COLO668 (cell line): ENCODE measurements at regions not wholly inside any gene's neighbourhood (a gene's known extent, or its start where the extent isn't known, plus 50 kb on each side); places are given as distances from the start of the nearest gene placed in this dataset.
"Not testable (repeated sequence)": the region's sequence is repeated elsewhere in the genome, so short reads cannot be mapped to it uniquely, and the experiment has no call there.

Source experiments
- DNase-seq: peaks from one replicate; lab custom pipeline; 2025; ENCODE audit not compliant: unreplicated experiment; lab: John Stamatoyannopoulos, UW

DNA sequence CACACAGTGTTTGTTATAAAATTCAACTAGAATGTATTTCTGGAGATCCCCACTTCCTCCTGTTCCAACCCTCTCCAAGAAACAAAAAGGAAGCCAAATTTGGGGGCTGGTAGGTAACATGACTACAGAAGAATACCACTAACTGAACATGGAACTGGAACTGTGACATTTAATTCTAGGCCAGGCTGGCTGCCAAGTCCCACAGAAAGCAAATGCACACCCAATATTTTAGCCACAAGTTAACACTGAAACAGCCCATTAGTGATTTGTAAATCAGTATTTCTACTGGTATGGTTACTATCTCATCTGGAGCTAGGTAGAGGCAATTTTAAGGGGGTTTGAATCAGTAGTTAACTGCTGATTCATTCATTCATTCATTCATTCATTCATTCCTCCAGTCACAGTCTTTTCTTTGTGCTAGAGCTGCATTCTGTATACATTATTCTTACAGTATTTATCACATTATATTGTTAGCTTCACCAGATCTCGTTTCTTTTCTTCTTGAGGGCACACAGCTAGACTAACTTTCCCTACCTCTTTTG lies 131.7 kb upstream of the GDNF start:
- no peak for DNase-seq

DNA sequence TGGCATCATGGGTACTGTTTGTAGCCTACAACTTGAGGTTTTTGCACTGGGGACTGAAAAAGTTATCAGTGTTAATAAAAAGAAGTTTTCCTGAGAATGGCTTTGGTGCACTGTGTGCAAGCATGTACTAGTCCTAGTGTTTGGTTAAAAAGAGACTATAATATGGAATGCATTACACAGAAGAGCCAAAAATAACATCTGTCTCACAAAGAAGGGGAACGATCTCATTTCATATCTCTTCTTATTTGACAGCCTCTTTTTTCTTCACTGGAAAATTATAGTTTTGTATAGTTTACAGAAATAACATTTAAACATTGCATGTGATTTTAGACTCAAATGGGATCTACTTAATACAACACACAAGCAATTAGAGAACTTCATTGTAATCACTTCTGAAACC lies 127.0 kb upstream of the GDNF start:
- no peak for DNase-seq

DNA sequence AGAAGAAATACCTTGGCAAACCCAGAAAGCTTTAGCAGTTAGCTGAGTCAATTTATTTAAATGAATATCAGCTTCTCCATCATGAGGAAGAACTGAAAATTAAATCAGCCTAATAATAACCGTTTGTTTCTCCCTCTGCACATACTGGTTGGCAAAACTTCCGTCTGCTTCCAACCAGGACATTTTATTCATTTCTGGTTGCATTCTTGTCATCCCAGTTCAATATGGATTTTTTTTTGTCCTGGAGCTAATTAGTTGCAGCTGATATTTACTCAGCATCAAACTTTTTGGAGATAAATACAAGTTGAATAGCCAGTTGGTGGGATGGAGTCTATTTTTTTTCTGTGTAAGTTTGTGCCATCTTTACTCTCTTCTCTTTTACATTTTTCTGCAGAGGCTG lies 126.5 kb upstream of the GDNF start:
- no peak for DNase-seq

DNA sequence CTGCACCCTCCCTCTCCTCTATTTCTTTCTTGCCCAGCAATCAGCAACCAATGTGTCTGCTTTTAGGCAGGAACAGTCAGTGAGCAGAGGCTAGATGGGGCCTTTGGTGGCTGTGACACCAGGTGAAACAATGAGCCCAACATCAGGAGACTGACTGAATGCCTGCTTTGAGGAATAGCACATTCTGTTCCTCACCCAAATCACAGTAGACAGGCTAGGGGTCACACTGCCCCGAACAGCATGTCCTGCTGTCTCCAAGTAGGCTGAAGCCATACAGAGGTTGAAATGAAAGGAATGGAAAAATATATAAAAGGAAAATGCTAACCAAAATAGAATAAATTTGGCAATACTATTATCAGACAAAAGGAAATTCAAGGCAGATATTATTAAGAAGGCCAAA lies 122.5 kb upstream of the GDNF start:
- DNase-seq: no peak

DNA sequence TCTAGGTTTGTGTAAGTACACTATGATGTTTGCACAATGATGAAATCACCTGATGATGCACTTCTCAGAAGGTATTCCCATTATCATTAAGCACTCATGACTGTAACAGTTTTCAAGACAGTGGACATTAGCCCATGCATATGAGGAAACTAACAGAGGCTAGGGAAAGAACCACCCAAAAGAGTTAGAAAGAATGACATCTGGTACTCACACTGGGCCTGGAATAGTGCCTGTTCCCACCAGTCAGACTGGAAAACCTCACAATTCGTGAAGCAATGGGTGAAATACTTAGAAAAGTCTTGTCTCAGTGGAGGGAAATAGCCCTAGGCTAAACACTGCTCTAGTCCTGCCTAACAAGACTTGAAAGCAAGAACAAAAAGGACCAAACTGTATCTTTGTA lies 117.4 kb upstream of the GDNF start:
- DNase-seq: no peak

DNA sequence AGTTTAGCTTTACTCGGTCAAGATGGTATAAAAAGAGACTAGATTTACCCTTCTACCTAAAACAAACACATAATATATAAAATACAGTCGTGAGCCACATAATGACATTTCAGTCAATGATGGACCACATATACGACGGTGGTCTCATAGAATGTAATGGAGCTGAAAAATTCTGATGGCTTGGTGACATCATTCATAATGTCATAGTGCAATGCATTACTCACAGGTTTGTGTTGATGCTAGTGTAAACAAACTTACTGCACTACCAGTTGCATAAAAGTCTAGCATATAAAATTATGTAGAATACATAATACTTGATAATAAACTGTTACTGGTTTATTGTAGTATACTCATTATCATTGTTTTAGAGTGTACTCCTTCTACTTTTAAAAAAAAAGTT lies 115.9 kb upstream of the GDNF start:
- no peak for DNase-seq

DNA sequence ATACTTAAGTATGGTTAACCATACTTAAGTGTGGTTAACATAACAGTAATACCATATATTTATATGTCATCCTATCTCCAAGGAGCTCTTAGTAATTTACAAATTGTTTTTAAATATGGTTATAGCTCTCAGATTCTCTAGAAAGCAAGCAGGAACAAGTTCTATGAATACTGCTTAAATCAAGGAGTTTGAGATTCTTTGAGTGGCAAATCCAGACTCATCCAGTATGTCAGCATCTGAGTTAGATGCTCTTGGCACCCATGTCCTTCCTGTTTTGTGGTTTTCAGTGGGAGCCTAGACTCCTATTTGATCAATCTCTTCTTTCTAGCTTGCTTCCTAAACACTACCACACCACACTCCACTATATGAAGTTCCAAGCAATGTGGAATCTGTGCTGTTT lies 114.7 kb upstream of the GDNF start:
- no peak for DNase-seq

DNA sequence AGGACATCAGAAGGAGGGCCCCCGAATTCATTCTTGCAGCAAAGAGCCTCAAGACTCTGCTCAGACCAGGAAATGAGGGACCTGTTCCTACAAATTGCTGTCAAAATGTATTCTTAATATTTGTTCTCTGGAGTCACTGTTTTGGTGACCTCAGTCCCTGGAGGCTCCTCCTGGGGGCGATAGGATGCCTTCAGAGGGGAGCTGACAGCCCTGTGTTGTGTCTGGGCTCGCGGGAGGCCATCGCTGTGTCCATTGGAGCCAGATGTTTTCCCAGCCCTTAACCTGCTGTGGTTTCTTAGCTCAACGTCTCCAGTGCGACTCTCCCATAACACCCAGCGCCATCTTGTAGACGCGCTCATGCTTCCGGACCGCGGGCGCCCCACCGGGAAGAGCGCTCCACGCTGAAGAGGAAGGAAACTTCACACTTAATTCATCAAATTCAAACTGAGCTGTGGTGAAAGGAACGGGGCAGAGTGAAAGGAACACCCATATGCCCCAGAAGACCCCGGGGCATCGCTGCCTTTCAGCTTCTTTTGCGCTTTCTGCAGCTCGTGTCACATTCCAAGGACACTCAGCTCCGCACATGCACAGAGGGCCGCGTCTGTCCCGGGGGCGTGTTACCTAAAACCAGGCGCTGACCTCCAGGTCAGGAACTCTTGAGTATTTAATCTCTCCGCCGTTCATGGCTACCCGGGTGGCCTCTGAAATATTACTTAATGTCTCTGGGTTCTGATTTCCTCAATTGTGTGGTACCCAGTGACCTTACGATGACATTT lies 112.3 kb upstream of the GDNF start:
- no peak for DNase-seq

DNA sequence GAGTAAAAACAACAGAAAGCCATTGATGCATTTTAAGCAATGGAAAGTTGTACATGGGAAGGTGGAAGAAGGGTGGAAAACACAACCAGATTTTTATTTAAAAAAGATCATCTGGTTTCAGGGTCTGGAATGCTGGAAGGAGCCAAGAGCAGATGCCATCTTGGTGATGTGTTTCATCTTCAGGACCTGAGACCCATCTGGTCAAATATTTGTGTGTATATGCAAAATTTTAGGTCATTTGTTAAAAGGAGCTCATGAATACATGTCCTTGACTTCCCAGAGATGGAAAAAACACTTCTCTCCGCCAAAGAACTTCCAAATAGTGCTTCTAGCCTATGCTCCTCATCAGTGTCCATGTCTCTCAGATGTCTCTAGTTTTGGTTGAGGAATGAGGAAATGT lies 110.6 kb upstream of the GDNF start:
- no peak for DNase-seq

DNA sequence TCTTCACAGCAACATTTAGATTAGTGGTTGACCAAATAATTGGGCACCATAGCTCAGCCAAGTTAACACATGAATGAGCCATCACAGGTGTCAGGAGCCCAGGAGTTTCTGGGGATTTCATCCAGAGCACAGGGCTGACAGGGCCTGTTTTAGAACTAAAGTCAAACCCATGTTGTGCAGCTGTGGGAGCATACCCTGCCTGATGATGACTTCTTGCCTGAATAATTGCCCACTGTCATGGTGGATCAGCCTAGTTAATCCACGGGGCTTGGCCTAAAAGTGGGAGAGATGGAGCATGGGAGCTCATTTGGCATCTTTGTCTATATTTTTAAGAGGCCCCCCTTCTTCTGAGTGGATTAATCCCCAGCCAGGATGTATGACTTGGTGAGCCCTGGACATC lies 105.6 kb upstream of the GDNF start:
- no peak for DNase-seq

DNA sequence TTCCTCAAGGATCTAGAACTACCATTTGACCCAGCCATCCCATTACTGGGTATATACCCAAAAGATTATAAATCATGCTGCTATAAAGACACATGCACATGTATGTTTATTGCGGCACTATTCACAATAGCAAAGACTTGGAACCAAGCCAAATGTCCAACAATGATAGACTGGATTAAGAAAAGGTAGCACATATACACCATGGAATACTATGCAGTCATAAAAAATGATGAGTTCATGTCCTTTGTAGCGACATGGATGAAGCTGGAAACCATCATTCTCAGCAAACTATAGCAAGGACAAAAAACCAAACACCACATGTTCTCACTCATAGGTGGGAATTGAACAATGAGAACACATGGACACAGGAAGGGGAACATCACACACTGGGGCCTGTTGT lies 103.3 kb upstream of the GDNF start:
- not testable (repeated sequence) for DNase-seq

DNA sequence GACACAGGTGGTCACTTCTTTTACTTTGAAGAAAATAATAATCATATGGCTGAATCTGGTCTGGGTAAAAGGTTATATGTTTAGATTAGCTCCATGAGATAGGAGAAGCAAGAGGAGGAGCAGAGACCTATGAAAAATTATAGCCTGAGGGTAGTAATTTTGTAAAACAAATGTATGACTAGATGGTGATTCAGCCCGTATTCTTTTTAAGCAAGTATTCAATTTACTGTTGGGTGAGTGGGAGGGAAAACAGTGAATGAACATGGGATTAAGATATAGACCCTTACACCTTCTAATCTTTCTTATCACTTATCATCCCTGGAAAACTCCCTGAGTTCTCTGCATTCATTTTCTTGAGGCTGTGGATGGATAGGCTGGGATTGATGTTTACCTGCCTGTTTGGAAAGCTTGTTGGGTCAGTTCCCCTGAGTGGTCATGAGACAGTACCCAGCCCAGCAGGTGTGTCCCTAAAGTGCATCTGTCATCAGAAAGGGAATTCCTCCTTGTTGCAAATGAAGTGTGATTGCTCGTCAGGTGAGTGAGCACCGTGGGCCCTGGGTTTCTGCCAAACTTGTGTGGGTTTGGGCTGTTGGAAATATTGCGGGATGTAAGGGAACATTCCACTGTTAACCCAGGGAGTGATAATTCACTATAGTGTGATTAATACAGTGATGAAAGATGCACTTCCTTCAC lies 101.2 kb upstream of the GDNF start:
- DNase-seq: peak; percentile 77

DNA sequence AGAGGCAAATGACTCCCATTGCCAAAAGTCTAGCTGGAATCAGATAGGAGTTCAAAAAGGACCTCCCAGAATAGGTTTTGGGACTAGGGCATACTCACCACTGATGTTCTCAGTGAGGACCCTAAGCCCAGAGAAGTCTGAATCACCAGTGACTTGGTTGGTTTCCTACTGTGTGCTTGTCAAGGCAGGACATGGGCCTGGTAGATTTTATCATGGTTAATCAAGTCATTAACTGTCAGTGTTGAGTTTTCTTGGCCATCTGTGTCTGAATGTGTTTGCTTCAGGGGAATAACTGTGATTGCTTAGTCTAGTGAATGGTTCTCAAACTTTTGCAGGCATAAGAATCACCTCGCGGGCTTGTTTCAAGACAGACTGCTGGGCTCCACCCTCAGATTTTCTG lies 99.0 kb upstream of the GDNF start:
- DNase-seq: no peak

DNA sequence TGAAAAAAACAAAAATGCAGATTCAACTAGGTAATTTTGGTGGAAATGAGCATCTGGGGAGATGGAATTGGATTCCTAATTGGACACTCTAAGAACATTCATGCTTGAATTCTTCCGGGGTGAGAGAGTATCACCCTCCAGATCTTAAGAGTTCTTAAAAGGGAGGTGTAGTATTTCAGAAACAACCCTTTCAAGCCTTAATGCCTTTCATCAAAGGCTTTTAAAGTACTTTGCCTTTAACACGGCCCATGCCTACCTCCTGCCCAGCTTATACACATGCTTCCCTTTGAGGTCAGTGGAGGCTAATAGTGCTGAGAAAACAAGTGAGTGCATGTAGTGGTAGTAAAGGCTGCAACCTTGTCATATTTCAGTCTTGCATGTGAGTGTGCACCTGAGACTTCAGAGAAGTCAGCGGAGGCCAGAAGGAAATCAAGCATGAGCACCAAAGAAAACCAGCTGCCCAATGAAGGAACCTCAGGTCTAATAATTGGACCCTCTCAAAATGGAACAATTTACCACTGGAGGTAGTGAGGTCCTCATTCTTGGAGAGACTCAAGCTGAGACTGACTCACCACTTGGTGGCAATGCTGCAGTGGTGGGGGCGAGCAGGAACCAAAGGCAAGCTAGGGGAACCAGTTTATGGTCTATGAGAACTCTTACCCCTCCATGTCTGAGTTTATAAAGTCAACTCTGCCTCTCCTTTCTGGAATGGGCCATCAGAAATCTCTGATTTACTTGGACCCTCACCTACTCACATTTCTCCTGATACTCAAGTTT lies 98.4 kb upstream of the GDNF start:
- no peak for DNase-seq

DNA sequence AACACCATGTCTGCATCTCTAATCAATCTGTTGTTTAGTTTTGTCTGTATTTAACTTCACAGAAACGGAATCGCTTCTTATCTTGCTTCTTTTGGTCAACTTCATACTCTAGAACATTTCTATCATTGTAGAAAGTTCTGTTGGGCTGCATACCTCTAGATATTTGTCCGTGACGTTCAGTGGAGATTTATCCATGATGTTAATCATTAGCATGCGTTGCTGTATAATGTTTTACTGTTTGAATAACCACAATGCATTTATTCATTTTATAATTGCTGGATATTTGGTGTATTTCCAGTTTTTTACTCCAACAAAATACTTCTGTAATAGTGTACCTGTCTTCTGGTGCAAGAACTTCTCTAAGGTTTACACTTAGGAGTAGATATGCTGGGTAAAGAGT lies 96.2 kb upstream of the GDNF start:
- DNase-seq: no peak

DNA sequence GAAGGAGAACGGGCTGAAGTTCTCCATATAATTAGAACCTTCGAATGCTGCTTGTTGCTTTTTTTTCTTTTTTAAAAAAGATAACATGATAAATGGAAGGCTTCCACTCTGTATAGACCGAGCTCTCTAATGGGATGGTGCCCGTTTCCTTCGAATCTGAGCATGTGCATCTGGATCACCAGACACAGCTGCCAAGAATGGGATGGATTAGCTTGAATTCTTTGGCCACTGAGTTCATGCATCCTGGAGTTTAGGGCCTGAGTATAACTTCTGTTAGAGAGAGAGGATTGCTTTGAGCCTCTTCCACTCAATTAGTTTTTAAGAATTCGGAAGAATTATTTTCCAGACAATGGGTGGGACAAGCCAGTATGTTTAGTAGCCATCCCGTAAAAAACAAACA lies 93.7 kb upstream of the GDNF start:
- no peak for DNase-seq

DNA sequence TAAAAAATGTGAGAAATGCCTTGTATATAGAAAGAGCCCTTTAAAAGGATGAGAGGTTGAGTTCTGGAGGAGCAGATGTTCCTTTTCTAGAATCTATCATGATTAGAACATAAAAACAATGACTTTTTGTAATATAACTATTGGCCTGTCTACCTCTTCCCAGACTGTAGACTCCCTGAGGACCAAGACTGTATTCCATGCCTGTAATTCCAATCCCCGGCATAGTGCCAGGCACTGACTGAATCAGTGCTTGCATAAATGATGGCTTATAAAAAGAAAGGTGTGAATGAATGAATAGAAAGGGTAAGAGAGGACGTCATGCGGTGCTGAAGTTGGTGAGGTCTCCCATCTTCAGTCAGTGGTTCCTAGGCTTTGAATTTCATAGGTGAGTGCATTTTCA lies 92.6 kb upstream of the GDNF start:
- DNase-seq: no peak

DNA sequence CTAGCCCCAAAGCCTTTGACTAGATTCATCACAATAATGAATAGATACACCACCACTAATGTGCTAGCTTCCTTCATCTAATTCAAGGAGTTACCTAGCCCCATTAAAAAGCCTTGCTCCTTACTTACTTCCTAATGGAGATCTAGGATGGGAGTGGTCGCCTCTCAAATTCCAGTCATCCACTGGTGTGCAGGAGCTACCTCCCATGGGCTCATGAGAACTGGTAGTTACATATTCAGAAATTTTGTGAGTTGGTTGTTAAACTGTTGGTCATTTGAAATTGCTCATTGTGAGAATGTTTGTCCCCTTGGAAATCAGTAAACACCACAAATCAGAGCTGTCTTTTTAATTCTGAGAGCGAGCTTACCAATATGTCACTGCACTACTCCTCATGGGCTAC lies 91.7 kb upstream of the GDNF start:
- DNase-seq: no peak

DNA sequence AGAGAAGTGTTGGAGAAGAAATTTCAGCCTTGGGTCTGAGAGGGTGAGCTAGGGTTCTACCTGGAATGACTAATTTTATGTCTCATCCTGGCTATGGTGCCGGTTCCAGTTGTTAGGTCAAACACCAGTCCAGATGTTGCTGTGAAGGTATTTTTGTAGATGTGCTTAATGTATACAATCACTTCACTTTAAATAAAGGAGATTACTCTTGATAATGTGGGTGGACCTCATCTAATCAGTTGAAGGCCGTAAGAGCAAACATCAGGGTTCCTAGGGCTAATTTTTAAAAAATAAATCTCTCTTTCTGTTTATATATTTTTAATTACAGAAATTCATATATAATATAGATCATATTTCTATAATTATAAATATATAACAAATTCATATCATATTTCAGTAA lies 90.5 kb upstream of the GDNF start:
- DNase-seq: no peak

DNA sequence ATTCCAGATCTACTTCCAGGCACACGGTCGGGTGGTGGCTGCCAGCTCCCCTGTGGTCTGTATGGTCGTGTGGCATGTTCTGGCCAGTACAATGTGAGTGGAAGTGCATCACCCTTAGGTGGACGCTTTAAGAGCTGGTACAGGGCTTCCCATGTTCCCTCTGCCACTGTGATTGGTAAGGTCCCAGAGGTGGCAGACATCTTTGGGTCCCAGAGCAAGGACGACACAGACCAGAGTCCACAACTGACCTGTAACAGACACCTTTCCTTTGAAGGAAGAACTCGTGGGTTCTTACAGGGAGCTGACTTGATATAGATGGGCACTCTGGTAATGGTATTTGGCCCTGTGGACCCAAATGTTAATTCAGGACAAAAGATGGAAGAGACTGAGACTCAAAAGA lies 90.0 kb upstream of the GDNF start:
- DNase-seq: no peak

DNA sequence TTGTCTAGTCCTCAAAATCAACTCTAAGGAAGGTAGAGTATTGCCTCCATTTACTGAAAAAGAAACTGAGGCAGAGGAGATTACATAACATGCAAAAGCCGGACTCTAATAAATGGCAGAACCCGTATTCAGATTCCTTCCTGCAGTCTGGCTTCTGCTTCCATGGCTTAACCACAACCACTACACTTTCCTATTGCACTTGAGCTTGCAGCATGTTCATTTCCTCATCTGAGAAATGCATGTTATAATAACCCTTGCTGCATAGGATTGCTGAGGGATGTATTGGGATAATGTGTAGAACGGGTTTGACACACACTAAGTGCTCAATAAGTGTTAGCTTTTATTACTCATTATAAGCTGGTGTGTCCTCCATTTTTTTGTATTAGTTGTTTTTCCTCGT lies 87.9 kb upstream of the GDNF start:
- DNase-seq: not testable (repeated sequence)

DNA sequence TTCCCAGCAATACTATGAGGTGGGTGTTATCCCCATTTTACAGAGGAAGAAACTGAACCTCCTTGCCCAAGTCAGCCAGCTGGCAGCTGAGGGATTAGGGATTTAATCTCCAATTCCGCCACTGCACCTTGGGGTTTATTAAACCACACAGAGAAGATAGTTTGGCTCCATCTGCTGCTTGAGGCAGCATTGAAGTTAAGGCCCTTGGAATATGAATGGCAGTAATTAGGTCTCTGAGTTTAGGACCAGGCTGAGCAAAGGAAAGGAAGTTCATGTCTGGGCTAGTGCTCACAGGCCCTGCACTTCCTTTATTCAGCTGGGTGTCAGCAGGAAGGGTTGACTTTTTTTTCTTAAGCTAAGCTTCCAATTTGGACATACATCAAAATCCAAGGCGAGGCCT lies 86.9 kb upstream of the GDNF start:
- no peak for DNase-seq
